ENCODE measurements at regions not wholly inside any gene's neighbourhood (a gene's known extent, or its start where the extent isn't known, plus 50 kb on each side); places are given as distances from the start of the nearest gene placed in this dataset.

- TF ChIP-seq CTCF (IDR thresholded peaks at IDR 0.05) (no peak), EP300 (IDR thresholded peaks at IDR 0.05) (no peak), POLR2AphosphoS5 (IDR thresholded peaks at IDR 0.05) (no peak)
These were observed 863.8 kb upstream of the PABPC4L start for GRCh38 chr4:135065366-135065765.
